Activated CD8-positive, alpha-beta T cell treated with anti-CD3 and anti-CD28 coated beads for 36 hours (primary cell): ENCODE measurements at regions not wholly inside any gene's neighbourhood (a gene's known extent, or its start where the extent isn't known, plus 50 kb on each side); places are given as distances from the start of the nearest gene placed in this dataset.

Experiments used
- ATAC-seq: fragments of 200-7000 bp; cut with Tn5 transposase; one replicate; pipeline ENCODE4 v1.10.0; 2021; ENCODE audit warnings: mild to moderate bottlenecking, moderate library complexity
- CTCF ChIA-PET: fragments of 350-600 bp; sonication (Branson Sonifier 250); formaldehyde crosslinking; loops from one replicate; lab custom pipeline; 2021; ENCODE audit warnings: antibody characterized with exemption; lab: Charles Lee
- POLR2A ChIA-PET: fragments of 350-600 bp; sonication (Branson Sonifier 250); formaldehyde crosslinking; loops from one replicate; lab custom pipeline; 2021; ENCODE audit warnings: antibody characterized with exemption; lab: Charles Lee
- DNase-seq: peaks from one replicate; pipeline ENCODE4 v3.0.0-alpha.2; 2020
- H3K27ac Mint-ChIP-seq: one replicate; pipeline ENCODE4 v1.8.0; 2021; ENCODE audit warnings: mild to moderate bottlenecking, mixed read lengths
- H3K27me3 Mint-ChIP-seq: one replicate; pipeline ENCODE4 v1.8.0; 2021; ENCODE audit warnings: mixed read lengths
- H3K36me3 Mint-ChIP-seq: one replicate; pipeline ENCODE4 v1.8.0; 2021; ENCODE audit warnings: low read depth, mixed read lengths
- H3K4me1 Mint-ChIP-seq: one replicate; pipeline ENCODE4 v1.8.0; 2021; ENCODE audit warnings: low read depth, mixed read lengths
- H3K4me3 Mint-ChIP-seq: one replicate; pipeline ENCODE4 v1.8.0; 2021; ENCODE audit warnings: mild to moderate bottlenecking, moderate library complexity, mixed read lengths
- H3K9me3 Mint-ChIP-seq: one replicate; pipeline ENCODE4 v1.8.0; 2021; ENCODE audit warnings: mixed read lengths
- intact Hi-C: fragments of 100-400 bp; cut with micrococcal nuclease; formaldehyde crosslinking; loops from one replicate; pipeline ENCODE4 v1.10.0; 2022
- TF ChIP-seq, protein P1 (sequence below): fragments of 200-600 bp; IDR thresholded peaks from one replicate; pipeline ENCODE4 v1.8.0; 2022; ENCODE audit warnings: antibody characterized with exemption, mild to moderate bottlenecking

DNA sequence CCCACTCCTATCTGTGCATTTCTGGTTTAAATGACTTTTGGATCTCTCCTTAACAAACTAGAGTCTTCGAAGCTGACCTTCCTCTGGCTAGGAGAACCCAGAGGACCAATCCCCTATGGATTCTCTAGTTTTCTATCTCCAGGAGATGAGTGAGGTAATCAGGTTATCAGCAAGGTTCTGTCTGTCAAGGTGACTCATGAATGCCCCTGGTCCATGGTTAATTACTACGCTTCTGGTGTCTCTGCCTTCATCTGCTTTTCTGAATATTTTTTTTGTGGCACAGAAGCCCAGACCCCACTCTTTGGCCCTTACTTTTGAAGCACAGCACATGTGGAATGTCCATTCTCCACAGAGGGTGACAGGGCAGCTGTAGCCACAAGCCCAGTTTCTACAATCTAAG, 897.9 kb upstream of the KLHL29 start:
- Mint-ChIP-seq H3K36me3 (no peaks in the 10 kb centered on the region), H3K27ac (no peak overlapping the region), H3K4me3 (no peak overlapping the region), H3K4me1 (no peaks in the 10 kb centered on the region), H3K9me3 (no peaks in the 10 kb centered on the region), H3K27me3 (no peaks in the 10 kb centered on the region)
- TF ChIP-seq, protein P1, sequence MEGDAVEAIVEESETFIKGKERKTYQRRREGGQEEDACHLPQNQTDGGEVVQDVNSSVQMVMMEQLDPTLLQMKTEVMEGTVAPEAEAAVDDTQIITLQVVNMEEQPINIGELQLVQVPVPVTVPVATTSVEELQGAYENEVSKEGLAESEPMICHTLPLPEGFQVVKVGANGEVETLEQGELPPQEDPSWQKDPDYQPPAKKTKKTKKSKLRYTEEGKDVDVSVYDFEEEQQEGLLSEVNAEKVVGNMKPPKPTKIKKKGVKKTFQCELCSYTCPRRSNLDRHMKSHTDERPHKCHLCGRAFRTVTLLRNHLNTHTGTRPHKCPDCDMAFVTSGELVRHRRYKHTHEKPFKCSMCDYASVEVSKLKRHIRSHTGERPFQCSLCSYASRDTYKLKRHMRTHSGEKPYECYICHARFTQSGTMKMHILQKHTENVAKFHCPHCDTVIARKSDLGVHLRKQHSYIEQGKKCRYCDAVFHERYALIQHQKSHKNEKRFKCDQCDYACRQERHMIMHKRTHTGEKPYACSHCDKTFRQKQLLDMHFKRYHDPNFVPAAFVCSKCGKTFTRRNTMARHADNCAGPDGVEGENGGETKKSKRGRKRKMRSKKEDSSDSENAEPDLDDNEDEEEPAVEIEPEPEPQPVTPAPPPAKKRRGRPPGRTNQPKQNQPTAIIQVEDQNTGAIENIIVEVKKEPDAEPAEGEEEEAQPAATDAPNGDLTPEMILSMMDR, result no peak
- no peak for DNase-seq
- no peak for ATAC-seq
- CTCF ChIA-PET, result no interaction called here
- POLR2A ChIA-PET, result no interaction called here
- intact Hi-C loops, result no loop called here

DNA sequence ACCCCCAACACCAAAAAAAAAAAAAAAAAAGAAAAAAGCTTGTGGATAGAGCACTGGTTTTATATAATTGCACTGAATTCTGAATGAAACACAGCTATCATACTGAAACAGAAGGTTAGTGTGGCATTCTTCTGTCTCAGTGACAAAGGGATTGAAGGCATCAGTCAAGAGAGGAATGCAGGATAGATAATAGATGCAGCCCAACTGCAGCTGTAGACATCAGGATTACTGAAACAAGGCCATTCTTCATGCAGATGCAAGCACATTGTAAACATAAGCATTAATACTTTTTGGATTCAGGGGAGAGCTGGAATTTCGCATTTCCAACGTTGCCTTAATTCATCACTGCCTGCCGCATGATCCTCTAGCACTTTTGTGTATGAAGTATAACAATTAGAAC, 897.4 kb upstream of the KLHL29 start:
- H3K27ac Mint-ChIP-seq, result no peak overlapping the region

DNA sequence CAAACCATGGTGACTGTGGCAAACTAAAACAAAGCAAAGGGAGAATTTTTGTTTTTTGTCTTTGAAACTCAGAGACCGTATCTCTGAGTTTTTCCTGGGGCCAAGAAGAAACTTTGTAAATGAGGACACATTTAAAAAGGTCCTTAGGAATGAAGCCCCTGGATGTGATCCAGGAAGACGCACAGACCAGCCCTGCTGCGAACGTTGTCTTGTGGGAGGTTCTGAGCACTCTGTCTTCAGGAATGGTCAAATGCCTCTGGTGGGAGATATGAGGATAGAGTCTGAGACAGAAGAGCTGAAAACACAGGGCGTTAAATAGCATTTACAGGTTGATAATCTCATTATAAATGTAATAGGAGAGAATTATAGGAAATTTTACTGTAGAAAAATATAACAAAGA, 893.5 kb upstream of the KLHL29 start:
- ChIA-PET CTCF (no interaction called here), POLR2A (no interaction called here)
- no peak overlapping the region for H3K27ac Mint-ChIP-seq
- H3K4me3 Mint-ChIP-seq, result no peak overlapping the region
- H3K9me3 Mint-ChIP-seq, result no peaks in the 10 kb centered on the region
- H3K27me3 Mint-ChIP-seq, result no peaks in the 10 kb centered on the region
- TF ChIP-seq, protein P1, result no peak
- DNase-seq, result no peak
- no peak for ATAC-seq
- H3K4me1 Mint-ChIP-seq, result no peaks in the 10 kb centered on the region
- no peaks in the 10 kb centered on the region for H3K36me3 Mint-ChIP-seq
- intact Hi-C loops, result no loop called here

More for the DNA sequence above, 897.4 kb upstream of the KLHL29 start:
- ATAC-seq (no peak), DNase-seq (no peak)
- Mint-ChIP-seq H3K27me3 (no peaks in the 10 kb centered on the region), H3K9me3 (no peaks in the 10 kb centered on the region), H3K4me3 (no peak overlapping the region), H3K36me3 (no peaks in the 10 kb centered on the region), H3K4me1 (no peaks in the 10 kb centered on the region)
- ChIA-PET CTCF (no interaction called here), POLR2A (no interaction called here)
- intact Hi-C loops, result no loop called here
- TF ChIP-seq, protein P1, result no peak

DNA sequence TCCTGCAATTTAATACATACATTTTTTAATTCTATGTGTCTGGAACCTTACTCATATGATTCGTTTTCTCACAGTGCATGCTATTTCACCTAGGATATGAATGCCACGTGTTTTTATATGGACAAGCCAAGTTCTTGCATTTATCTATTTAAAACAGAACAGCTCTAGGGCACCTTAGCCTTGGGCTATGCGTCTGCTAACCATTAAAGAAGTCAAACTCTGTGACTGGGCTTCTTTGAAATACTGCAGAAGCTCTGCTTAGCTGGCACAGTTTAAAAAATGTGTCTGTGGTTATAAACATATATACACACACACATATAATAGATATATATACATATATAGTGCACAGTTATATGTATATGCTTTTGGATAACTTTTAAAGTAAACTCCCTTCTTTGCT, 890.8 kb upstream of the KLHL29 start:
- Mint-ChIP-seq H3K4me3 (no peak overlapping the region), H3K36me3 (no peaks in the 10 kb centered on the region)
- intact Hi-C loops, result no loop called here

DNA sequence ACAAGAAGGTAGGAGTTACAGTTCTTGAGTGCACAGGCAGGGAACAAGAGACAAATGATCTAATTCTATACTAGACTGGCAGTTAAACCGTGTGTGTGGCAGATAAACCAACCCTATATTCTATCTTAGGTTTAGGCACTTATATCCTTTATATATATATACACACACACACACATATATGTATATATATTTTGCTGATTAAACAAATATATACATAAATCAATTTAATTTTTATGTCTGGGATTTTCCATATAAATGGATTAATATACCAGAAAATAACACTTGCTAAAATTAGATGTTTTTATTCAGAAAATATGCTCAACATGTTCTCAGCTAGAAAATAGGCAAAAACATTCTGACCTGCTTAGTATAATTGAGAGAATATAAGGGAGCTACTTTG, 887.9 kb upstream of the KLHL29 start:
- TF ChIP-seq, protein P1, result no peak
- no peaks in the 10 kb centered on the region for H3K4me1 Mint-ChIP-seq
- H3K36me3 Mint-ChIP-seq, result no peaks in the 10 kb centered on the region
- intact Hi-C loops, result no loop called here
- ATAC-seq, result no peak
- ChIA-PET POLR2A (no interaction called here), CTCF (no interaction called here)
- no peaks in the 10 kb centered on the region for H3K27me3 Mint-ChIP-seq
- DNase-seq, result no peak
- no peak overlapping the region for H3K4me3 Mint-ChIP-seq
- peaks cover 9% of the 10 kb centered on the region for H3K9me3 Mint-ChIP-seq
- H3K27ac Mint-ChIP-seq, result no peak overlapping the region

More for the DNA sequence above, 890.8 kb upstream of the KLHL29 start:
- Mint-ChIP-seq H3K4me1 (no peaks in the 10 kb centered on the region), H3K9me3 (peaks cover 6% of the 10 kb centered on the region), H3K27me3 (no peaks in the 10 kb centered on the region), H3K27ac (no peak overlapping the region)
- POLR2A ChIA-PET, result no interaction called here
- CTCF ChIA-PET, result no interaction called here
- TF ChIP-seq, protein P1, result no peak
- no peak for DNase-seq
- ATAC-seq, result no peak
